IMR-90 (cell line): ENCODE measurements at regions not wholly inside any gene's neighbourhood (a gene's known extent, or its start where the extent isn't known, plus 50 kb on each side); places are given as distances from the start of the nearest gene placed in this dataset.

ENCODE experiments used
- ATAC-seq: fragments of 200-7000 bp; cut with Tn5 transposase; 2 replicates; pipeline ENCODE4 v1.9.1; 2020; ENCODE audit warnings: low read depth, mild to moderate bottlenecking, moderate library complexity
- BruUV-seq: library from RNA; stranded (reverse); fragments of 400-500 nt; replicated peaks from 2 replicates; lab custom pipeline; 2021; lab: Mats Ljungman, UMichigan
- CTCF ChIA-PET: fragments of 300-600 bp; formaldehyde crosslinking; extraction: SDS; loops from one replicate; lab custom pipeline; 2021; ENCODE audit warnings: antibody characterized with exemption; lab: Yijun Ruan, JAX
- POLR2A ChIA-PET: fragments of 300-600 bp; sonication (Branson Sonifier 250); formaldehyde crosslinking; loops from one replicate; lab custom pipeline; 2022; ENCODE audit warnings: antibody characterized with exemption; ENCODE audit not compliant: unreplicated experiment; lab: Charles Lee
- DNase-seq: peaks from one replicate; pipeline ENCODE4 v3.0.0; 2013
- H2AFZ ChIP-seq: replicated peaks from 2 replicates; pipeline ENCODE3; 2013; ENCODE audit warnings: low read length, mild to moderate bottlenecking; ENCODE audit not compliant: poor library complexity
- H2AK5ac ChIP-seq: 2 replicates; pipeline ENCODE4 v1.6.1; 2013; ENCODE audit warnings: low read depth, low read length, inconsistent platforms
- H2AK9ac ChIP-seq: replicated peaks from 2 replicates; pipeline ENCODE3; 2013; ENCODE audit warnings: mild to moderate bottlenecking, low read depth, low read length, moderate library complexity; ENCODE audit not compliant: poor library complexity
- H2BK120ac ChIP-seq: 2 replicates; pipeline ENCODE4 v1.6.1; 2013; ENCODE audit warnings: low read depth, low read length, inconsistent platforms
- H2BK15ac ChIP-seq: 3 replicates; pipeline ENCODE4 v1.6.1; 2013; ENCODE audit warnings: low read depth, low read length, inconsistent platforms
- H2BK20ac ChIP-seq: 2 replicates; pipeline ENCODE4 v1.6.1; 2013; ENCODE audit warnings: low read depth, mild to moderate bottlenecking, inconsistent platforms, low read length, moderate library complexity
- H2BK5ac ChIP-seq: 2 replicates; pipeline ENCODE4 v1.6.1; 2013; ENCODE audit warnings: mild to moderate bottlenecking, low read depth, low read length, inconsistent platforms; ENCODE audit not compliant: poor library complexity, severe bottlenecking
- H3K14ac ChIP-seq: replicated peaks from 2 replicates; pipeline ENCODE4 v1.6.1; 2013; ENCODE audit warnings: low read depth, low read length, inconsistent platforms
- H3K18ac ChIP-seq: 2 replicates; pipeline ENCODE4 v1.6.1; 2013; ENCODE audit warnings: low read depth, low read length, control low read depth
- H3K23ac ChIP-seq: 2 replicates; pipeline ENCODE4 v1.6.1; 2013; ENCODE audit warnings: low read depth, low read length, inconsistent platforms
- H3K27ac ChIP-seq: 2 replicates; pipeline ENCODE4 v1.5.1; 2013; ENCODE audit warnings: mild to moderate bottlenecking, control low read depth, low read length; ENCODE audit not compliant: insufficient read depth
- H3K27me3 ChIP-seq: 2 replicates; pipeline ENCODE4 v1.6.1; 2013; ENCODE audit warnings: low read length; ENCODE audit not compliant: control insufficient read depth, insufficient read depth
- H3K36me3 ChIP-seq: 2 replicates; pipeline ENCODE4 v1.6.1; 2013; ENCODE audit warnings: low read length, mixed read lengths; ENCODE audit not compliant: control insufficient read depth, insufficient read depth
- H3K4ac ChIP-seq: 2 replicates; pipeline ENCODE4 v1.6.1; 2013; ENCODE audit warnings: low read depth, low read length, inconsistent platforms
- H3K4me1 ChIP-seq: 2 replicates; pipeline ENCODE4 v1.6.1; 2013; ENCODE audit warnings: low read length, mixed read lengths; ENCODE audit not compliant: control insufficient read depth, insufficient read depth
- H3K4me2 ChIP-seq: 2 replicates; pipeline ENCODE4 v1.6.1; 2013; ENCODE audit warnings: low read depth, mild to moderate bottlenecking, control low read depth, low read length, moderate library complexity
- H3K4me3 ChIP-seq: 2 replicates; pipeline ENCODE4 v1.5.1; 2013; ENCODE audit warnings: low read depth, mild to moderate bottlenecking, control low read depth, low read length, moderate library complexity; ENCODE audit not compliant: insufficient read depth
- H3K56ac ChIP-seq: 2 replicates; pipeline ENCODE4 v1.6.1; 2013; ENCODE audit warnings: low read length, inconsistent platforms; ENCODE audit not compliant: insufficient read depth; ENCODE audit errors: extremely low read depth
- H3K79me1 ChIP-seq, 2 experiments: 2 replicates each; pipeline ENCODE4 v1.6.1; 2013; ENCODE audit warnings: low read length in 2 of 2, inconsistent platforms in 1 of 2, low read depth in 1 of 2
- H3K9ac ChIP-seq: 2 replicates; pipeline ENCODE4 v1.6.1; 2013; ENCODE audit warnings: low read depth, low read length, control low read depth
- H3K9me1 ChIP-seq: 2 replicates; pipeline ENCODE4 v1.6.1; 2013; ENCODE audit warnings: low read length, inconsistent platforms; ENCODE audit not compliant: insufficient read depth
- H3K9me3 ChIP-seq: 2 replicates; pipeline ENCODE4 v1.6.1; 2013; ENCODE audit warnings: low read length; ENCODE audit not compliant: control insufficient read depth, insufficient read depth
- H4K20me1 ChIP-seq: 2 replicates; pipeline ENCODE4 v1.6.1; 2013; ENCODE audit warnings: low read length, inconsistent platforms; ENCODE audit not compliant: insufficient read depth
- H4K5ac ChIP-seq: 2 replicates; pipeline ENCODE4 v1.6.1; 2013; ENCODE audit warnings: mild to moderate bottlenecking, low read depth, low read length, control low read depth
- H4K8ac ChIP-seq, 2 experiments: 2 replicates each; pipeline ENCODE4 v1.6.1; 2013; ENCODE audit warnings: low read depth in 2 of 2, low read length in 2 of 2, control low read depth in 1 of 2, inconsistent platforms in 1 of 2
- H4K91ac ChIP-seq: 2 replicates; pipeline ENCODE4 v1.6.1; 2013; ENCODE audit warnings: low read depth, low read length, inconsistent platforms; ENCODE audit not compliant: insufficient read depth
- BHLHE40 ChIP-seq: fragments of 150-350 bp; IDR thresholded peaks from 2 replicates; pipeline ENCODE4 v1.6.1; 2016; ENCODE audit warnings: mild to moderate bottlenecking, low read depth, low read length
- CEBPB ChIP-seq: IDR thresholded peaks from 2 replicates; pipeline ENCODE4 v1.6.1; 2012; ENCODE audit warnings: low read depth, low read length, improper control_type of control experiment
- CHD1 ChIP-seq: IDR thresholded peaks from 2 replicates; pipeline ENCODE4 v1.6.1; 2012; ENCODE audit warnings: low read depth, low read length, improper control_type of control experiment
- ELK1 ChIP-seq: fragments of 150-350 bp; IDR thresholded peaks from 2 replicates; pipeline ENCODE4 v1.6.1; 2016; ENCODE audit warnings: low read depth, mild to moderate bottlenecking, low read length, moderate library complexity, borderline replicate concordance
- FOS ChIP-seq: fragments of 150-350 bp; IDR thresholded peaks from 2 replicates; pipeline ENCODE4 v1.6.1; 2016; ENCODE audit warnings: low read depth, low read length
- MAFK ChIP-seq: IDR thresholded peaks from 2 replicates; pipeline ENCODE4 v1.6.1; 2012; ENCODE audit warnings: low read depth, low read length, improper control_type of control experiment
- MAZ ChIP-seq: IDR thresholded peaks from 2 replicates; pipeline ENCODE4 v1.6.1; 2012; ENCODE audit warnings: low read depth, mild to moderate bottlenecking, low read length, improper control_type of control experiment, moderate library complexity, borderline replicate concordance
- MXI1 ChIP-seq: IDR thresholded peaks from 2 replicates; pipeline ENCODE4 v1.6.1; 2012; ENCODE audit warnings: low read depth, mild to moderate bottlenecking, low read length, moderate library complexity, borderline replicate concordance
- NFE2L2 ChIP-seq: fragments of 150-350 bp; IDR thresholded peaks from 2 replicates; pipeline ENCODE4 v1.6.1; 2016; ENCODE audit warnings: low read depth, mild to moderate bottlenecking, low read length
- POLR2A ChIP-seq: IDR thresholded peaks from 2 replicates; pipeline ENCODE4 v1.6.1; 2012; ENCODE audit warnings: mild to moderate bottlenecking, low read depth, low read length
- RAD21 ChIP-seq: IDR thresholded peaks from 2 replicates; pipeline ENCODE4 v1.6.1; 2012; ENCODE audit warnings: low read length, improper control_type of control experiment
- RCOR1 ChIP-seq: IDR thresholded peaks from 2 replicates; pipeline ENCODE4 v1.6.1; 2012; ENCODE audit warnings: mild to moderate bottlenecking, low read length, improper control_type of control experiment; ENCODE audit not compliant: insufficient replicate concordance
- RFX5 ChIP-seq: IDR thresholded peaks from 2 replicates; pipeline ENCODE4 v1.8.0; 2012; ENCODE audit warnings: low read depth, mild to moderate bottlenecking, low read length, moderate library complexity
- SMC3 ChIP-seq: fragments of 150-350 bp; IDR thresholded peaks from 2 replicates; pipeline ENCODE4 v1.6.1; 2016; ENCODE audit warnings: low read depth, mild to moderate bottlenecking, antibody characterized with exemption, low read length, moderate library complexity
- USF2 ChIP-seq: fragments of 150-350 bp; IDR thresholded peaks from 2 replicates; pipeline ENCODE4 v1.6.1; 2017; ENCODE audit warnings: mild to moderate bottlenecking, antibody characterized with exemption, low read length, low read depth
- WGBS, 2 experiments: methylation state at CpG; one replicate each; pipeline versions ENCODE4 v1.1.5 to v1.1.7; 2013; ENCODE audit warnings: missing lambda C conversion rate in 2 of 2; ENCODE audit not compliant: insufficient read length in 1 of 2; ENCODE audit errors: extremely low coverage in 2 of 2; 5-methylcytosine and 5-hydroxymethylcytosine counted together
- dilution Hi-C: fragments of 300-500 bp; cut with HindIII; formaldehyde crosslinking; loops from one replicate; pipeline ENCODE4 v1.14.3; 2018; ENCODE audit warnings: low sequenced_read_pairs; ENCODE audit not compliant: unreplicated experiment
- in situ Hi-C: fragments of 300-500 bp; cut with MboI; formaldehyde crosslinking; loops from 3 replicates; pipeline ENCODE4 v1.14.3; 2019; ENCODE audit warnings: low sequenced_read_pairs, inconsistent platforms, mixed read lengths
- intact Hi-C: fragments of 100-400 bp; cut with micrococcal nuclease; formaldehyde crosslinking; loops from 2 replicates; pipeline ENCODE4 v1.10.0; 2022
- TF ChIP-seq, protein P1 (sequence below): conservative IDR thresholded peaks from 2 replicates; pipeline ENCODE4 v1.5.1; 2012; ENCODE audit warnings: mild to moderate bottlenecking, low read depth, low read length, improper control_type of control experiment

DNA sequence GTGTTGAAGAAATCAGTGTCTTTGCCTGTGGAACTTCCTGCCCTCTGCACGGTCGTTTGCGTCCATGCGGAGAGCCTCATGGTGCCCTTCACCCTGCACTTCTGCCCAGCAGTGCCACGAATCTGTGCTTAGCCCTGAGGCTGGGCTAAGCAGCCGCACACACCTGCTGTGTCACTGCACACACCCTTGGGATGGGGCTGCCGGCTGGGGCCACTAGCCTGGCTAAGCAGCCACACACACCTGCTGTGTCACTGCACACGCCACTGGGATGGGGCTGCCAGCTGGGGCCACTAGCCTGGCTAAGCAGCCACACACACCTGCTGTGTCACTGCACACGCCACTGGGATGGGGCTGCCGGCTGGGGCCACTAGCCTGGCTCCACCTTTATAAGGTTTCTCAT lies 188.5 kb downstream of the KIF26A start:
- Histone ChIP-seq H3K4me3 (no peak overlapping the region), H3K36me3 (no peaks in the 10 kb centered on the region), H2AK9ac (no peak overlapping the region), H3K56ac (no peak overlapping the region), H3K18ac (no peak overlapping the region), H2AFZ (no peak overlapping the region), H3K4me2 (no peak overlapping the region), H2BK20ac (no peak overlapping the region), H4K5ac (no peak overlapping the region), H3K4me1 (no peaks in the 10 kb centered on the region), H2BK5ac (no peak overlapping the region), H3K27me3 (no peaks in the 10 kb centered on the region), H3K4ac (no peak overlapping the region), H3K9me3 (peaks cover 35% of the 10 kb centered on the region), H2AK5ac (no peak overlapping the region), H2BK15ac (no peak overlapping the region), H3K14ac (no peak overlapping the region), H4K91ac (no peak overlapping the region), H4K8ac (no peak overlapping the region), H3K79me1 (no peaks in the 10 kb centered on the region), H3K9me1 (no peaks in the 10 kb centered on the region), H4K20me1 (no peaks in the 10 kb centered on the region), H3K9ac (no peak overlapping the region), H2BK120ac (no peak overlapping the region), H3K23ac (no peak overlapping the region), H3K27ac (no peak overlapping the region)
- DNase-seq (no peak), ATAC-seq (no peak)
- dilution Hi-C loops: no loop called here
- WGBS, 2 experiments: 64% methylated on average over 7 of the region's 10 CpGs; no CpG with 5 or more reads in 1 of the 2 experiments
- intact Hi-C loops: no loop called here
- no TSS peak for BruUV-seq
- TF ChIP-seq MAFK (no peak), RAD21 (no peak), BHLHE40 (no peak), RFX5 (no peak), CHD1 (no peak), MXI1 (no peak), MAZ (no peak), USF2 (no peak), ELK1 (no peak), SMC3 (no peak), FOS (no peak), NFE2L2 (no peak), POLR2A (no peak), RCOR1 (no peak), CEBPB (no peak)
- TF ChIP-seq, protein P1, sequence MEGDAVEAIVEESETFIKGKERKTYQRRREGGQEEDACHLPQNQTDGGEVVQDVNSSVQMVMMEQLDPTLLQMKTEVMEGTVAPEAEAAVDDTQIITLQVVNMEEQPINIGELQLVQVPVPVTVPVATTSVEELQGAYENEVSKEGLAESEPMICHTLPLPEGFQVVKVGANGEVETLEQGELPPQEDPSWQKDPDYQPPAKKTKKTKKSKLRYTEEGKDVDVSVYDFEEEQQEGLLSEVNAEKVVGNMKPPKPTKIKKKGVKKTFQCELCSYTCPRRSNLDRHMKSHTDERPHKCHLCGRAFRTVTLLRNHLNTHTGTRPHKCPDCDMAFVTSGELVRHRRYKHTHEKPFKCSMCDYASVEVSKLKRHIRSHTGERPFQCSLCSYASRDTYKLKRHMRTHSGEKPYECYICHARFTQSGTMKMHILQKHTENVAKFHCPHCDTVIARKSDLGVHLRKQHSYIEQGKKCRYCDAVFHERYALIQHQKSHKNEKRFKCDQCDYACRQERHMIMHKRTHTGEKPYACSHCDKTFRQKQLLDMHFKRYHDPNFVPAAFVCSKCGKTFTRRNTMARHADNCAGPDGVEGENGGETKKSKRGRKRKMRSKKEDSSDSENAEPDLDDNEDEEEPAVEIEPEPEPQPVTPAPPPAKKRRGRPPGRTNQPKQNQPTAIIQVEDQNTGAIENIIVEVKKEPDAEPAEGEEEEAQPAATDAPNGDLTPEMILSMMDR: no peak
- ChIA-PET POLR2A (no interaction called here), CTCF (no interaction called here)
- in situ Hi-C loops: no loop called here
